B cell (primary cell): ENCODE measurements at regions not wholly inside any gene's neighbourhood (a gene's known extent, or its start where the extent isn't known, plus 50 kb on each side); places are given as distances from the start of the nearest gene placed in this dataset.

ENCODE experiments used
- EZH2 ChIP-seq: IDR thresholded peaks from 2 replicates; pipeline ENCODE4 v1.6.1; 2012; ENCODE audit warnings: borderline replicate concordance, low read depth, mild to moderate bottlenecking, moderate library complexity, low read length; ENCODE audit not compliant: insufficient read depth, poor library complexity, severe bottlenecking
- TF ChIP-seq, protein P1 (sequence below): fragments of 200-600 bp; IDR thresholded peaks from one replicate; pipeline ENCODE4 v1.8.0; 2022; ENCODE audit warnings: antibody characterized with exemption, mild to moderate bottlenecking

GRCh38 chr9:90059436-90059835, 454.6 kb downstream of the GADD45G start:
- TF ChIP-seq, protein P1, sequence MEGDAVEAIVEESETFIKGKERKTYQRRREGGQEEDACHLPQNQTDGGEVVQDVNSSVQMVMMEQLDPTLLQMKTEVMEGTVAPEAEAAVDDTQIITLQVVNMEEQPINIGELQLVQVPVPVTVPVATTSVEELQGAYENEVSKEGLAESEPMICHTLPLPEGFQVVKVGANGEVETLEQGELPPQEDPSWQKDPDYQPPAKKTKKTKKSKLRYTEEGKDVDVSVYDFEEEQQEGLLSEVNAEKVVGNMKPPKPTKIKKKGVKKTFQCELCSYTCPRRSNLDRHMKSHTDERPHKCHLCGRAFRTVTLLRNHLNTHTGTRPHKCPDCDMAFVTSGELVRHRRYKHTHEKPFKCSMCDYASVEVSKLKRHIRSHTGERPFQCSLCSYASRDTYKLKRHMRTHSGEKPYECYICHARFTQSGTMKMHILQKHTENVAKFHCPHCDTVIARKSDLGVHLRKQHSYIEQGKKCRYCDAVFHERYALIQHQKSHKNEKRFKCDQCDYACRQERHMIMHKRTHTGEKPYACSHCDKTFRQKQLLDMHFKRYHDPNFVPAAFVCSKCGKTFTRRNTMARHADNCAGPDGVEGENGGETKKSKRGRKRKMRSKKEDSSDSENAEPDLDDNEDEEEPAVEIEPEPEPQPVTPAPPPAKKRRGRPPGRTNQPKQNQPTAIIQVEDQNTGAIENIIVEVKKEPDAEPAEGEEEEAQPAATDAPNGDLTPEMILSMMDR, result no peak
- TF ChIP-seq EZH2, result no peak
